ENCODE measurements at regions not wholly inside any gene's neighbourhood (a gene's known extent, or its start where the extent isn't known, plus 50 kb on each side); places are given as distances from the start of the nearest gene placed in this dataset.
"Not testable (repeated sequence)": the region's sequence is repeated elsewhere in the genome, so short reads cannot be mapped to it uniquely, and the experiment has no call there.

DNA sequence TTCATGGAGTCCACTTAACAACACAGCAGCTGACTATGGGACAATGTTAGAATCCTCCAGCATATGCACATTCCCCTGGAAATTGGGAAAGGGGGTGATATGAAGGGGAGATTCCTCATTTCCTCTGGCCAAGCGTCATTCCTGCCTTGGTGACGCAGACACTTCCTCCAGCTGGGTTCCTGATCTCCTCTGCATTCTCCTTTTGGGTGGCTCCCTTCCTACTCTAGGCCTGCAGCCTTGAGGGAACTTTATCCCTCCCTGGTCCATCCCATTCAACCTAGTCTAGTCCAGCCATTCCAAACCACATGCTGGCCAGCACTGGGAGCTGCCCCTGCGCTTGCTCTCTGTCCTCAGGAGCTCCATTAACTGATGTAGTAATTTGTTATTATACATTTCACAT is 216.8 kb downstream of the VAPA start:
- WGBS, 2 experiments (ENCODE audit: insufficient coverage in 2 of 2) = 91 to 100% methylated on average over 2 of the region's 3 CpGs
- Histone ChIP-seq H3K4me3 (ENCODE audit: extremely low read depth, insufficient read depth, low read length, poor library complexity, severe bottlenecking) (no peak overlapping the region), H3K9me3 (ENCODE audit: control insufficient read depth, low read length) (no peaks in the 10 kb centered on the region), H3K4me1 (ENCODE audit: control insufficient read depth, insufficient read depth, low read length, poor library complexity, severe bottlenecking) (peaks cover 46% of the 10 kb centered on the region), H3K27ac (ENCODE audit: low read depth, low read length, severe bottlenecking) (no peak overlapping the region), H3K36me3 (ENCODE audit: control insufficient read depth, insufficient read depth, low read length) (no peaks in the 10 kb centered on the region)

DNA sequence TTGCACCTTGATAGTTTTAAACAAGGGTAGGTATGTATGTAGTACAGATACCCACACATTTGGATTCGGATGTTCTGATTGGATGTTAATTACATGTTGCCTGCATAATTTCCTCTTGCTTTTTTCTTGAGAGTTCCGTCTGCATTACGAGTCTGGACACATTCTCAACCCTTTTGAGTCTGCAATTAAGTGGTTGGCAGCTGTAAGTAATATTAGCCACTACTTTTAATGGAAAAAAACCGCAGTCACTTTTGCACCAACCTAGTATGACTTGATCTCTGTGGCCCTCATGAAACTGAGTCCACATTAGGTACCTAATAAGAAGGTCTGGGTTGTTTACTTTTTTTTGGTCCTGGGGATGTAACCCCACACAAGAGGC is 217.3 kb downstream of the VAPA start:
- Histone ChIP-seq H3K9me3 (ENCODE audit: control insufficient read depth, low read length) (no peaks in the 10 kb centered on the region), H3K4me1 (ENCODE audit: control insufficient read depth, insufficient read depth, low read length, poor library complexity, severe bottlenecking) (peaks cover 46% of the 10 kb centered on the region), H3K36me3 (ENCODE audit: control insufficient read depth, insufficient read depth, low read length) (no peaks in the 10 kb centered on the region), H3K4me3 (ENCODE audit: extremely low read depth, insufficient read depth, low read length, poor library complexity, severe bottlenecking) (no peak overlapping the region), H3K27ac (ENCODE audit: low read depth, low read length, severe bottlenecking) (peak overlapping the region; percentile 55)
- WGBS, 2 experiments (ENCODE audit: insufficient coverage in 2 of 2) = 90% methylated on average over 2 of the region's 4 CpGs; no CpG with 5 or more reads in 1 of the 2 experiments

DNA sequence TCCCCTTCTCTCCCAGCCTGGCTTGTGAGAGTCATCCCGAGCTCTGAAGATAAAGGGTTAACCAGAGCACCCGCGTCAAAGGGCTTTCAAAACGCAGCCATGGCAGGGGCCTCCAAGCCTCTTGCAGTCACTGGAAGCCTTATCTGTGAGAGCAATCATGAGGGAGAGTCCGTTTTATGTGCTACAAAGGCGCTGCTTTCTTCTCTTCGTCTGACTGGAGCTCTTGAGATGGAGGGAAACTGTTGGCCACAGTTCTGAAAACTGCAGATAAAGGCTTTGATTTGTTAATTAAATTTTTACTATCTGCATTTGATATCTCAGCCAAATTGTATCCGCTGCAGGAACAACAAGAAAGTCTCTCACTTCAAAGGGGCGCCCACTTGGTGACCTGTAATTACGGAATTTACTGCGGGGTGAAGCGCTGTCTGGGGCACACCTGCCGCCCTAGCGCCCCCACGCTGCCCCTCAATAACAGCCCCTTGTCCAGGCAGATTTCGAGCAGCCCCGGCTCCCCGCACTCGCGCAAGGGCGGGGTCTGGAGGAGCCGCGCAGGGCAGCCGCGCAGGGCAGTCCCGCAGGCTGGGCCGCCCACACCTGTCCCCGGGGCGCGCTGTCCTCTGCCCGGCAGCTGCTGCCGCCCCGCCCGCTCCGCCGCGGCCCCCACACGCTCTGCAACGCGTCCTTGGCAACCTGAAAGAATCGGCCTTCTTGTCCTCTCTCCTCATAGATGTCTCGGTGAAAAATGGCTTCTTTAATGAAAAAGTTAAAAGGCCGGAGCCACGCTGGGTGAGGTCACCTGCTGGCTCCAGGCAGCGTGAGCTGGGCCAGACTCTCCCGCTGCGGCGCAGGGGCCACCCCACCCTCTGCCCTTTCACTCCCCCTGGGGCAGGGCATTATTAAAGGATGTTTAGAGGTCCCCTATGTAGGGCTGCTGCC is 217.9 kb downstream of the VAPA start:
- H3K4me1 ChIP-seq (ENCODE audit: control insufficient read depth, insufficient read depth, low read length, poor library complexity, severe bottlenecking) = peaks cover 46% of the 10 kb centered on the region
- H3K4me3 ChIP-seq (ENCODE audit: extremely low read depth, insufficient read depth, low read length, poor library complexity, severe bottlenecking) = peak overlapping the region; percentile 30
- H3K36me3 ChIP-seq (ENCODE audit: control insufficient read depth, insufficient read depth, low read length) = no peaks in the 10 kb centered on the region
- no peaks in the 10 kb centered on the region for H3K9me3 ChIP-seq (ENCODE audit: control insufficient read depth, low read length)
- H3K27ac ChIP-seq (ENCODE audit: low read depth, low read length, severe bottlenecking) = peak overlapping the region; percentile 55
- WGBS, 2 experiments (ENCODE audit: insufficient coverage in 2 of 2) = 6% methylated on average over 31 to 44 of the region's 48 CpGs

GRCh38 chr18:10133516-10133915 is 219.7 kb downstream of the VAPA start:
- Histone ChIP-seq H3K9me3 (ENCODE audit: control insufficient read depth, low read length) (no peaks in the 10 kb centered on the region), H3K36me3 (ENCODE audit: control insufficient read depth, insufficient read depth, low read length) (no peaks in the 10 kb centered on the region), H3K27ac (ENCODE audit: low read depth, low read length, severe bottlenecking) (no peak overlapping the region), H3K4me1 (ENCODE audit: control insufficient read depth, insufficient read depth, low read length, poor library complexity, severe bottlenecking) (peaks cover 46% of the 10 kb centered on the region), H3K4me3 (ENCODE audit: extremely low read depth, insufficient read depth, low read length, poor library complexity, severe bottlenecking) (no peak overlapping the region)
- 100% methylated on average over 1 of the region's 2 CpGs for WGBS, 2 experiments (ENCODE audit: insufficient coverage in 2 of 2)

- WGBS, 2 experiments (ENCODE audit: insufficient coverage in 2 of 2) = 90 to 94% methylated on average over 6 to 13 of the region's 14 CpGs
- Histone ChIP-seq H3K4me1 (ENCODE audit: control insufficient read depth, insufficient read depth, low read length, poor library complexity, severe bottlenecking) (peaks cover 43% of the 10 kb centered on the region), H3K9me3 (ENCODE audit: control insufficient read depth, low read length) (no peaks in the 10 kb centered on the region), H3K36me3 (ENCODE audit: control insufficient read depth, insufficient read depth, low read length) (no peaks in the 10 kb centered on the region), H3K27ac (ENCODE audit: low read depth, low read length, severe bottlenecking) (no peak overlapping the region), H3K4me3 (ENCODE audit: extremely low read depth, insufficient read depth, low read length, poor library complexity, severe bottlenecking) (no peak overlapping the region)
Observed at GRCh38 chr18:10134204-10134603, 220.4 kb downstream of the VAPA start.

DNA sequence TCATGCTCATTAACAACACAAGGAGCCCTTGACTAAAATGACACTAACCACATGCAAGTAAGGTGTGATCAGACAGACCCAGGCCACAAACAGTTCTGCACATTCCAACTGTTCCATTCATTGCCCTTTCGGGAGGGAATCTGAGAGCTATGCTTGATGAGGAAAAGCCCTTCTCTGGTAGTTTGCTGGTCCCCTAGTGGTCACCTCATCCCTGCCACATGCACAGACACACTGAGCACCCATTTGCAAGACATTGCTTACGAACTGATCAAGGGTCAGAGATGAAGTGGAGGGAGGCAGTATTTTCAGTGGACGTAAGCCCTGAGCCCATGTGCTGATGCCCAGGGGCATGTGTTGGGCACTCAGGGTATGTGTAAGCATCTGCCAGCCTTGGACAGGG is 220.9 kb downstream of the VAPA start:
- not testable (repeated sequence) for H3K4me3 ChIP-seq (ENCODE audit: extremely low read depth, insufficient read depth, low read length, poor library complexity, severe bottlenecking); H3K36me3 ChIP-seq (ENCODE audit: control insufficient read depth, insufficient read depth, low read length); H3K27ac ChIP-seq (ENCODE audit: low read depth, low read length, severe bottlenecking); H3K9me3 ChIP-seq (ENCODE audit: control insufficient read depth, low read length)
- H3K4me1 ChIP-seq (ENCODE audit: control insufficient read depth, insufficient read depth, low read length, poor library complexity, severe bottlenecking) = peaks cover 42% of the 10 kb centered on the region
- WGBS, 2 experiments (ENCODE audit: insufficient coverage in 2 of 2) = no CpG with 5 or more reads among the region's 3 CpGs

- Histone ChIP-seq H3K36me3 (ENCODE audit: control insufficient read depth, insufficient read depth, low read length) (no peaks in the 10 kb centered on the region), H3K4me3 (ENCODE audit: extremely low read depth, insufficient read depth, low read length, poor library complexity, severe bottlenecking) (no peak overlapping the region), H3K9me3 (ENCODE audit: control insufficient read depth, low read length) (no peaks in the 10 kb centered on the region), H3K4me1 (ENCODE audit: control insufficient read depth, insufficient read depth, low read length, poor library complexity, severe bottlenecking) (peaks cover 48% of the 10 kb centered on the region), H3K27ac (ENCODE audit: low read depth, low read length, severe bottlenecking) (no peak overlapping the region)
- WGBS, 2 experiments (ENCODE audit: insufficient coverage in 2 of 2) = 91 to 100% methylated on average over 1 of the region's 3 CpGs
Observed at GRCh38 chr18:10135302-10135926, 221.6 kb downstream of the VAPA start.

GRCh38 chr18:10138719-10139118 is 224.9 kb downstream of the VAPA start:
- WGBS, 2 experiments (ENCODE audit: insufficient coverage in 2 of 2) = 100% methylated on average over 1 to 2 of the region's 3 CpGs
- H3K27ac ChIP-seq (ENCODE audit: low read depth, low read length, severe bottlenecking) = no peak overlapping the region

DNA sequence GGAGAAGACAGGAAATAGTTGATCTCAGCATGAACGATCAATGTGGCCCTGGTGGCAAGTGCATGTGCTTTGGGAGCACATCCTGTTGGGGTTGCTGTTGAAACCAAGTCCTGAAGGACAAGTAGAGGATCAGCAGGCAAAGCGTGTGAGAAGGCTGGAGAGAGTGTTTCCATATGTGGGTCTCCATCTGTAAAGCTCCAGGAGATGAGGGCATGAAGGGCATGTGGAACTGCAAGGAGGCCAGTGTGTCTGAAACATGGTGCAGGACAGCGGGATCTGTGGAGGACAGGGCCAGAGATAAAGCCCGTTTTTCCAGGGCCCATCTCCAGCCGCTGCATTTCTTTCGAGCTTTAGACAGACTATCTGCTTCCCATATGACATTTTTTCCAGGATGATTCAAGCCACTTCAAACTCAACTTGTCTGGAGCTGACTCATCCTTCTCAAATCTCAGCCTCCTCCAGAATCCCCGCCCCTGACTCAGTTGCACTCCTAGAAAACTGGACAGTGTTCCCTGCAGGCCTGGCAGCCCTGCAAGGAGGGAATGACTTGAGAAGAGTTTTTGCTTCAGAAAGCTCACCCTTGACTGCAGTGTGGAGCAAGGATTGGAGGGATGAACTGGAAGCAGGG is 226.1 kb downstream of the VAPA start:
- Histone ChIP-seq H3K9me3 (ENCODE audit: control insufficient read depth, low read length) (no peaks in the 10 kb centered on the region), H3K4me3 (ENCODE audit: extremely low read depth, insufficient read depth, low read length, poor library complexity, severe bottlenecking) (no peak overlapping the region), H3K36me3 (ENCODE audit: control insufficient read depth, insufficient read depth, low read length) (no peaks in the 10 kb centered on the region), H3K4me1 (ENCODE audit: control insufficient read depth, insufficient read depth, low read length, poor library complexity, severe bottlenecking) (peaks cover 24% of the 10 kb centered on the region), H3K27ac (ENCODE audit: low read depth, low read length, severe bottlenecking) (peak overlapping the region; percentile 80)
- WGBS, 2 experiments (ENCODE audit: insufficient coverage in 2 of 2) = 90 to 92% methylated on average over 6 to 7 of the region's 7 CpGs

More at GRCh38 chr18:10138719-10139118, 224.9 kb downstream of the VAPA start:
- Histone ChIP-seq H3K4me1 (ENCODE audit: control insufficient read depth, insufficient read depth, low read length, poor library complexity, severe bottlenecking) (peaks cover 32% of the 10 kb centered on the region), H3K36me3 (ENCODE audit: control insufficient read depth, insufficient read depth, low read length) (no peaks in the 10 kb centered on the region), H3K9me3 (ENCODE audit: control insufficient read depth, low read length) (no peaks in the 10 kb centered on the region), H3K4me3 (ENCODE audit: extremely low read depth, insufficient read depth, low read length, poor library complexity, severe bottlenecking) (no peak overlapping the region)

GRCh38 chr18:10140461-10141282 is 226.9 kb downstream of the VAPA start:
- H3K4me1 ChIP-seq (ENCODE audit: control insufficient read depth, insufficient read depth, low read length, poor library complexity, severe bottlenecking) = peaks cover 24% of the 10 kb centered on the region
- H3K36me3 ChIP-seq (ENCODE audit: control insufficient read depth, insufficient read depth, low read length) = no peaks in the 10 kb centered on the region
- 57 to 62% methylated on average over 6 to 7 of the region's 7 CpGs for WGBS, 2 experiments (ENCODE audit: insufficient coverage in 2 of 2)
- H3K27ac ChIP-seq (ENCODE audit: low read depth, low read length, severe bottlenecking) = peak overlapping the region; percentile 80
- no peak overlapping the region for H3K4me3 ChIP-seq (ENCODE audit: extremely low read depth, insufficient read depth, low read length, poor library complexity, severe bottlenecking)
- no peaks in the 10 kb centered on the region for H3K9me3 ChIP-seq (ENCODE audit: control insufficient read depth, low read length)
